Stimulated activated CD8-positive, alpha-beta memory T cell treated with anti-CD3 and anti-CD28 coated beads, Interleukin-15, amount 100 ng/mL, for 48 hours (primary cell): ENCODE measurements at regions not wholly inside any gene's neighbourhood (a gene's known extent, or its start where the extent isn't known, plus 50 kb on each side); places are given as distances from the start of the nearest gene placed in this dataset.

Experiments
- DNase-seq, 2 donors: peaks; one replicate each; pipeline ENCODE4 v3.0.0-alpha.2; 2020; ENCODE audit warnings: low read depth in 2 of 2

DNA sequence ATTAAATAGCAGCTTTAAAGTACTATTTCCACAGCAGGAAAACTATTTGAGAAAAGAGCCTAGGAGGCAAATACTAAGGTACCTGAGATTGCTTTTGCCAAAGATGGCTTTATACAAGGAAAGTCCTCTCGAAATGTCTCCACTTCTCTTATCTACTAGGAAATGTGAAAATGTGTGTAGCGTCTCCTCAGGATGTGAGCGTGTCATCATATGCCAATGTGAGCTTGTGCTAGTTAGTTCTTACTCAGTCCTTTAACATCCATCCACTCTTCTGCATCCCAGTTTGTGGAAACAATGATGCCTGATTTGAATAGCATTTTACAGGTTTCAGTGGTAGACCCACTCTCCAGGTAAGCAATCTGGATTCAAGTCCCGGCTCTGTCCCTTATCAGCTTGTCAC, 421.0 kb downstream of the DYNC2H1 start:
- DNase-seq = no peak

- no peak for DNase-seq
Observed at GRCh38 chr11:103532133-103532788, 423.0 kb downstream of the DYNC2H1 start.

DNA sequence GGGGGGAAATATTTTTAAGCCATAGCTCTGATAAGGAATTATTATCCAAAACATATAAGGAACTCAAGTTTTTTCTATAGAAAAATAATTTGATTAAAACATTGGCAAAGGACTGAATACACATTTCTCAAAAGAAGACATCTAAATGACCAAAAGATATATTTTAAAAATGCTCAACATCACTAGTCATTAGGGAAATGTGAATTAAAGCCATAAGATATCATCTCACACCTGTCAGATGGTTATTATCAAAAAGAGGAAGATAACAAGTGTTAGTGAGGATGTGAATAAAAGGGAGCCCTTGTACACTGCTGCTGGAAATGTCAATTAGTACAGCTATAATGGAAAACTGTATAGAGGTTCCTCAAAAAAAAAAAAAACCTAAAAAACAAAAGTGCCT, 425.0 kb downstream of the DYNC2H1 start:
- no peak for DNase-seq

DNA sequence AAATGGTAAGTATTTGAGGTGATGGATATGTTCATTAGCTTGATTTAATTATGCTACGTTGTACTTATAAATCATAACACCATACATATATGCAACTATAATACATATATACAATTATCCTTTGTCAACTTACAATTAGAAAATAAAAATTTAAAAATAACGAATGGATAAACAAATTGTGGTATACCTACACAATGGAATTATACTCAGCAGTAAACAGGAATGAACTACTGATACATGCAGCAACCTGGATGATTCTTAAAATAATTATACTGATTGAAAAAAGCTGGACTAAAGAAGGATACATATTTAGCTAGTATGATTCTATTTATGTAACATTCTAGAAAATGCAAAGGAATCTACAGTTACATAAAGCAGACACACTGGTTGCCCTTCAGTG, 425.7 kb downstream of the DYNC2H1 start:
- no peak for DNase-seq

DNA sequence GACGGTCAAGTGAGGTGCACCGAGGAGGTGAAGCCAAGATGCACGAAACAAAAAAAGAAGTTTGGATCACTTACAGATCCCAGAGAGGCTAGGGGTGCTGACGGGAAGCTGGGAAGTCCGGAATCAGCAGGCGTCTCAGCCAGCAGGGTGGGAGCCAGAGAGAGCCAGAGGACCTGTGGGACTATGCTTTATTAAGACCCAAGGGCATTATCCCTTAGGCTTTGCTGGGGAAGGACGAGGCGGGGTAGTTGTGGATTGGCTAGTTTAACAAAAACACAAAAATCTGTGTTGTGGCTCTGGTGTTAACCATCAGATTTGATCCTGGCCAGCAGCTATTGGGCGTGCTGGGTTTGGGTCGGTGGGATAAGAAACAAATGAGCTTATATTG, 427.1 kb downstream of the DYNC2H1 start:
- DNase-seq = no peak

DNA sequence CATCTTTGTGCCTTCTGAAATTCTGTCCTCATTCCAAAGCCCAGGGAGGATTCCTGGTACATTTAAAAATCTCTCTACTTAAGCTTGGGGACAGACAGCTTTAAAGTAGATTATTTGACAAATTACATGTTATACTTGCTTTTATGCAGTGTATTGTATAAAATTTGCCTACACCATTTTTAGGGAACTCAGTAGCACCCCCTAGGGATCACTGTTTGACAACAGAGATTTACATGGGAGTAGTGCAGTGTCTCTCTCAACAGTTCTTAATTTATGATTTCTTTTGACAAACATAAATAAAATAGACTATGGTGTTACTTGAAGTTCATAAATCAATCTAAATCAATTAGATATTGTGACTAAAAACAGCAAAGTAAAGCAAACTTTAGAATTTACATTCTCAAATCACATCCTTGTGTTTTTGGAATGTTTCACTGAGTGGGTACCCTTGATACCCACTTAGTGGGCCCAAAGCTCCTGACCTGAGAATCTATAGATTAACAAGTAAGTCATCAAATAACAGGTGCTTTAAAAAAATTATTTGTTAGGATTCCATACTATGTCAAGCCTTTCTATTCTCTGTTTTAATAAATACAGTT, 428.8 kb downstream of the DYNC2H1 start:
- no peak for DNase-seq

DNA sequence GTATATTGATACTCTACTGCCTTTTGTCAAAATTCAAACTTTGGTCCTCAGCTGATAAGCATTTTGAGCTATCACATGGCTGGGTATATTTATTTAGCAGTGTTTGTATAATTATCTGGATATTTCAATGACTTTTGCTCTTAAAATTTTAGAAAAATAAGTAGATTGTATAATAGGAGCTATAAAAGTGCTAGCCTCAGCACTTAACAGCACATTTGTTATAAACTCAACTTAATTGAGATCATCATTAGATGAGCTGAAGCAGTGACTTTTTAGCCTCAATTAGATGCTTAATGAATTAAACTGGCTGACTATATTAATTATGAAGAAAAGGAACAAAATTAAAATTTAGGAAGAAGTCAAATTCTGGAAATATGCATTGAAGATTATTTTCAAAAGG, 429.9 kb downstream of the DYNC2H1 start:
- DNase-seq = no peak

DNA sequence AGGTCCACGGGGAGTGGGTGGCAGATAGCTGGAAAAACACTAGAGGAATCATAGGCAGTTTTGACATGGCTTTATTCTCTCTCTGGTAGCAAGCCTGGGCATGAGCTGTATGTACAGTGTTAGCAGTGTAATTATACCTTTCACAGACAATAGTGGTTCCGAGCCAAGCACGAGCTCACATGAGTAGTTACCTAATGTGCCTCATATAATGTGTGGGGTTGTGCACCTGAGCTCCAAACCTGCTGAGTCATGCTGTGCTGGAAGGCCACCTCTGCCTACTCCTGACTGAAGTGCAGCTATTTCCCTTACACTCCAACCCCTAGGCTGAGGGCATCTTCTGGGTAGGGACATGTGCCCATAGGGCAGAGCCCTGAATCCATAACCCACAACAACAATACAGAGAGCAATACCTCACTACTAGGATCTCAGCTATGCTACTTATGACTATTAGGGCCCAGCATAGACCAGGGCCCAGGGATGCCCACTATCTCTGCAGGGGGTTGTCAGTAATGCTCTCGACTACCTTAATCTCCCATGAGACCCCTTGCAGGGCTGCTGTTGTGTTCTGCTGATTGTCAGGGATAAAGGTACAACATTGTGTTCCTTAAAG, 432.1 kb downstream of the DYNC2H1 start:
- DNase-seq = no peak

- no peak for DNase-seq
Observed at GRCh38 chr11:103542851-103543250, 433.6 kb downstream of the DYNC2H1 start.

GRCh38 chr11:103543456-103543855, 434.2 kb downstream of the DYNC2H1 start:
- DNase-seq = no peak

GRCh38 chr11:103544874-103545273, 435.6 kb downstream of the DYNC2H1 start:
- DNase-seq = no peak

GRCh38 chr11:103545551-103545950, 436.3 kb downstream of the DYNC2H1 start:
- no peak for DNase-seq

- no peak for DNase-seq
Observed at GRCh38 chr11:103546236-103546635, 437.0 kb downstream of the DYNC2H1 start.

DNA sequence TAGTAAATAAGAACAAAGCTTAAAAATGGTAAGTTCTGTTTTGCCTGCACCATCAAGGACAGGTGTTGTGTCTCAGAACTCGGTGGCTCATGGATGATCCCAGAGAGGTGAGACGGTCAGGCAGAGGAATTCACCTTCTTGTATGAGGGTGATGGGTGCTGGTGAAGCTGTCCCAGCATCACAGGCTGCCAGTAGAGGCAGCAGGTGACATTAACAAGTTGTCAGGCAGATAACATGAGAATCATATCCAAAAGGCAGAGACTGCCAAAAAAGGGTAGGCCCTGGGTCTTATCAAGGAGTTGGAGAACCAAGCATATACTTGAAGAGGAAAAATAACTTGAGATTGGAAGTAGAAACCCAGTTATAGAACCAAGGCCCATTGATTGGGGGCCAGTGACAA, 437.8 kb downstream of the DYNC2H1 start:
- no peak for DNase-seq

DNA sequence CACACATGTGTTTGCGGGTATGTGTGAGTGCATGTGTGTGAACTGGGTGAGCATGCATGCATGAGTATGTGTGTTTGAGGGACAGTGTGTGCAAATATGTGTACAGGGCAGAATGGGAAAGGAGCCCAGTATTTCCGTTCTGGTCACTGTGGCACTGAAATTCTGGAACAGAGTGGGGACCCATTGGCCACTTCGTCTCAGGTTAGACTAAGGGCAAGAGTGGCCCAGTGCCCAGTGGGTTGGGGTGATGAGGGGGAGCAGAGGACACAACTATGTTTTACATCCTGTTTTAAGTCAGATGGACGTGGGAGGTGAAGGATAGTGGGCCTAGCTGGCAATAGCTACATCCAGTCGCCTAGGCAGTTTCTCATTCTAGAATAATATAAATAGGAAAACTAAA, 438.5 kb downstream of the DYNC2H1 start:
- no peak for DNase-seq

DNA sequence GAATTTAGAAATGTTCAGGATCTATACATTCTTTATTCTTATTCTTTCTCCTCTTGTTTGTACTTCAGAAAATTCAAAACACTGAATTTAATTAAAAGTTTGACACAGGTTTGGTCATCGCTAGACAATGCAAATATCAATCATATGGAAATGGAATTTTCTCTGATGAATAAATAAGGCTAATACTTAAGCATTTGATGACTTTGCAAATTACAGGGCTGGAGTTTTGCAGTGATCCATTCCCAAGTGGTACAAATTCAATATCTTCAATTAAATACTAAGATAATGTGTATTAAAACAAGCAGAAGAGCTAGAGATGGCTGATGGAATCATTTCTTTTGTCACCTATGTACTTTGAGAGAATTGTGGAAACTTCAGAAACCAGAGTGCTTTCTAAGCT, 439.6 kb downstream of the DYNC2H1 start:
- DNase-seq = no peak

DNA sequence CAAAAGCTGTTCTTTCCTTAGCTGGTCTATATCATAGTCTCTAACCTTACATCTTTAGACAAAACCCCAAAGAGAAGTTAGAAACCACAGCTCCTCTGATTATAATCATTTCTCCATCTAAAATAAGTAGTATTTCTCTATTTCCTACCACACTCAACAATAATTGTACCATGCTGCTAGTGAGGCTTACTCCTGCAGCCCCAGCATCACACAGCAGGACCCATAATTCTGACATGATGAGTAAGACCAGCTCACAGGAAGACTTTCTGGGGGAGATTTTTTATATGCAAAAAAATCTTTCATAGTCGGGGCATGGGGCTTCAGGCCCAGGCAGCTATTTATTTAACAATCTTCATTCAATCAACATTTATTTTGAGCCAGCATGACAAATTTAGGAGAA, 441.6 kb downstream of the DYNC2H1 start:
- no peak for DNase-seq

GRCh38 chr11:103552086-103552485, 442.9 kb downstream of the DYNC2H1 start:
- DNase-seq = no peak

- no peak for DNase-seq
Observed at GRCh38 chr11:103556171-103556570, 446.9 kb downstream of the DYNC2H1 start.

GRCh38 chr11:103566116-103566515, 456.9 kb downstream of the DYNC2H1 start:
- DNase-seq = no peak

- DNase-seq = no peak
Observed at GRCh38 chr11:103581760-103582159, 454.7 kb upstream of the DDI1 start.

- no peak for DNase-seq
Observed at GRCh38 chr11:103582351-103582909, 454.0 kb upstream of the DDI1 start.

- DNase-seq = no peak
Observed at GRCh38 chr11:103584021-103584420, 452.4 kb upstream of the DDI1 start.
